LNCaP clone FGC (cell line): ENCODE measurements at regions not wholly inside any gene's neighbourhood (a gene's known extent, or its start where the extent isn't known, plus 50 kb on each side); places are given as distances from the start of the nearest gene placed in this dataset.

Experiments used
- DNase-seq: peaks from one replicate; pipeline ENCODE4 v3.0.0-alpha.2; 2011; ENCODE audit warnings: low read depth
- H3K4me3 ChIP-seq: 2 replicates; pipeline ENCODE4 v1.5.1; 2011; ENCODE audit warnings: mild to moderate bottlenecking, low read depth, low read length, control low read depth
- TF ChIP-seq, protein P1 (sequence below): IDR thresholded peaks from 2 replicates; pipeline ENCODE4 v1.5.1; 2012; ENCODE audit warnings: mild to moderate bottlenecking; ENCODE audit not compliant: control insufficient read depth, insufficient read depth; ENCODE audit errors: extremely low read depth

DNA sequence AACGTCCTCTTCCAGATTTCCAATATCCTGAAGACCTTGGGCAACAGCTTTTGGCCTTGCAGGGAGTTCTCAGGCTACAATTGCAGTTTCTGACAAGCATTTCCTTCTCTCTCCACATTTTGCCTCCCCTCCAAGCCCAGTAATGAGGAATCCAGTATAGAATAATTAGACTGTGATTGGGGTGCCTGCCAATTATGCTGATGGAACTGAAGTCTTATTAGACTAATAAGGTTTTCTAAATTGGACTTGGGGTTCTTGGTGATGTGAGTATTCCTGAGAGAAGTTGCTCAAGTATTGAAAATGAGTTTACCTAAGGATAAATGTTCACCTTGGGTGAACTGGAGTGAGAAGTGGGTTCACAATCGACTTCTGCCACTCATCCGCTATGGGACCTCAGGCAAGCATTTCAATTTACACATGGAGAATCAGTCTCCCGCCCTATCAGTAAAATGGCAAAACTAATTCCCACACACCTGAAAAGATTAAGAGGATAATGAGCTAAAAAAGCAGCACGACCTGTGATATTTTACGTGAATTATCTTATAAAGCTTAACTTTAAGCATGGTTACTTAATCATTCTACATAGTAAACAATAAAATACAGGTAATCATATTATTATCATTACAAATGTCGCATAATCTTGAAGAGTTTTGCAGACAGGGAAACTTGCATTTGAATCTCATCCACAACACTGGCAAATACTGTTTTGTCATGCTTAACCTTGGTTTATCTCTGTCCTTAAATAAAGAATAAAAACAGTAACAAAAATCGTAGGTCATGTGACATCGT is 628.0 kb downstream of the TMEM114 start:
- H3K4me3 ChIP-seq, result no peak overlapping the region
- no peak for DNase-seq
- TF ChIP-seq, protein P1, sequence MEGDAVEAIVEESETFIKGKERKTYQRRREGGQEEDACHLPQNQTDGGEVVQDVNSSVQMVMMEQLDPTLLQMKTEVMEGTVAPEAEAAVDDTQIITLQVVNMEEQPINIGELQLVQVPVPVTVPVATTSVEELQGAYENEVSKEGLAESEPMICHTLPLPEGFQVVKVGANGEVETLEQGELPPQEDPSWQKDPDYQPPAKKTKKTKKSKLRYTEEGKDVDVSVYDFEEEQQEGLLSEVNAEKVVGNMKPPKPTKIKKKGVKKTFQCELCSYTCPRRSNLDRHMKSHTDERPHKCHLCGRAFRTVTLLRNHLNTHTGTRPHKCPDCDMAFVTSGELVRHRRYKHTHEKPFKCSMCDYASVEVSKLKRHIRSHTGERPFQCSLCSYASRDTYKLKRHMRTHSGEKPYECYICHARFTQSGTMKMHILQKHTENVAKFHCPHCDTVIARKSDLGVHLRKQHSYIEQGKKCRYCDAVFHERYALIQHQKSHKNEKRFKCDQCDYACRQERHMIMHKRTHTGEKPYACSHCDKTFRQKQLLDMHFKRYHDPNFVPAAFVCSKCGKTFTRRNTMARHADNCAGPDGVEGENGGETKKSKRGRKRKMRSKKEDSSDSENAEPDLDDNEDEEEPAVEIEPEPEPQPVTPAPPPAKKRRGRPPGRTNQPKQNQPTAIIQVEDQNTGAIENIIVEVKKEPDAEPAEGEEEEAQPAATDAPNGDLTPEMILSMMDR, result no peak

DNA sequence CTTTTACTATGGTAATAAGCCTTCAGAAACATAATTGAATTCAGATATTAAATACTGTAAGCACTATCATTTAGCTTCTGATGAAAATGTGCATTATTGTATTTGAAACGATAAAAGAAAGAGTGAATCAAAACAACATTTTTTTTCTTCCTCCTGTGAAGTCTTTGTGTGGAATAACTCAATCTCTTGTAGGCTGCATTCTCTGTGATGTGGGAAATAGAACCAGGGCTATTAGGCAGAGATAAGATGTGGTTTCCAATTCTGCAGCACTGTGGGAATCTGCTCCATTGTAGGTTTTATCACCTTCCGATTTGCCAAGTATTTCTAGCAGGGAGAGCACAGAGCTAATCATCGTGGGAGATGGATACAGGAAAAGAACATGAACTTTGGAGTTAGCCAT is 624.5 kb downstream of the RBFOX1 start:
- no peak overlapping the region for H3K4me3 ChIP-seq
- TF ChIP-seq, protein P1, result no peak
- no peak for DNase-seq

DNA sequence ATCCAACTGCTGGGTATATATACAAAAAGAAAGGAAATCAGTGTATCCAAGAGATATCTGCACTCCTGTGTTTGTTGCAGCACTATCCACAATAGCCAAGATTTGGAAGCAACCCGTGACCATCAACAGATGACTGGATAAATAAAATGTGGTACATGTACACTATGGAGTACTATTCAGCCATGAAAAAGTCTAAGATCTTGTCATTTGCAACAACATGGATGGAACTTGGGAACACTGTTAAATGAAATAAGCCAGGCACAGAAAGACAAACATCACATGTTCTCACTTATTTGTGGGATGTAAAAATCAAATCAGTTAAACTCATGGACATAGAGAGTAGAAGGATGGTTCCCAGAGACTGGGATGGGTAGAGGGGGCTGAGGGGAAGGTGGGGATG is 620.7 kb downstream of the RBFOX1 start:
- no peak for DNase-seq
- no peak overlapping the region for H3K4me3 ChIP-seq
- TF ChIP-seq, protein P1, result no peak

DNA sequence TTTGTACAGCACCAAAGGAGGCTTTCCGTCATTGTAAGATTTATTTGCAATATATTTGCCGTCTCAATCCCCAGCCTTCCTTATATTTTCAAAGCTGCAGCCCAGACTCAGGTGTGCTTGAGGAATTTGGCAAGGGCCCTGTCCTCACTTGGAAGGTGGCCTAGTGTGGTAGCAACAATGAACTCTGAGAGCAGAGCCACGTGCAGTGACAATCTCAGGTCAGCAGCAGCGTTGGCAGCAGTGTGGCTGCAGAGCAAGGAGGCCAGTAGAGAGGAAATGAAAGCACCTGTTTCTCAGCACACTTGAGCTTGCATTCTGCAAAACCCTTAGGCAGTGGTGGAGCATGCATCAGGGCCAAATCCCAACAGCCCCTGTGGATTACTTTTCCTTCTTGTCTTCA is 613.5 kb downstream of the RBFOX1 start:
- DNase-seq, result no peak
- H3K4me3 ChIP-seq, result no peak overlapping the region
- TF ChIP-seq, protein P1, result no peak

DNA sequence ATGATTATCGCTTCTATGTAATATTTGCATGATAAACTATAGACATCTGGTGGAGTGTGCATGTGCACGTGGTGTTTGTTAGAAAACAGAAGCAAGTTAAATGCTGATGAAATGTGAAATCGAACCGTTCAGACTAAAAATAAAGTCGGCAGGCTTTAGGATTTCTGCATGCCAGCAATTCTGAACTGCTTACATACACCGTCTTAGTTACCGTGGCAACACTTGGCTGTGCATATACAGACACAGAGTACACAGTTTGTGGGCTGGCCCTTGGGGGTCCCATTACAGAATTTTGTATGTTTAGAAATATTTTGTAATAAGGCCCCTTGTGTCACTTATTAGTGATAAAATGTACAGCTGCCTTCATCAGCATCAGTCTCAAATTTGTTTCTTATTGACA is 605.5 kb downstream of the RBFOX1 start:
- H3K4me3 ChIP-seq, result no peak overlapping the region
- TF ChIP-seq, protein P1, result no peak
- no peak for DNase-seq

DNA sequence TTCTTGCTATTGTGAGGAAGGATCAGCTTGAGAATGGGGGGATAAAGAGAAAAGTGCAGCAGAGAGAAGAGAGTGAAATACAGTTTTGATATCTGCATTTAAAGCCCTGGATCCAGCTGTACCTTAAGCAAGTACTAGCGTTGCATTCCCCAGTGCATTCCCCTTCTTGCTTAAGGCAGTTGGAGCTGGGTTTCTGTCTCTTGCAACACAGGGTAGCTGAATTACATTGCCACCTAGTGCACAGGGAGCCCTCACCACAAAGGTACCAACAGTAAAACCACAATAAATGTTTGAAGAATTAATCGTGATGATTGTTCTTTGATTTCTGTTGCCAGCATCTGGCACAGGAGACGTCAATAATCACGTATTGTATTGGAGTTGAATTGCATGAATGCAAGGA is 588.7 kb downstream of the RBFOX1 start:
- no peak for DNase-seq
- TF ChIP-seq, protein P1, result no peak
- no peak overlapping the region for H3K4me3 ChIP-seq

DNA sequence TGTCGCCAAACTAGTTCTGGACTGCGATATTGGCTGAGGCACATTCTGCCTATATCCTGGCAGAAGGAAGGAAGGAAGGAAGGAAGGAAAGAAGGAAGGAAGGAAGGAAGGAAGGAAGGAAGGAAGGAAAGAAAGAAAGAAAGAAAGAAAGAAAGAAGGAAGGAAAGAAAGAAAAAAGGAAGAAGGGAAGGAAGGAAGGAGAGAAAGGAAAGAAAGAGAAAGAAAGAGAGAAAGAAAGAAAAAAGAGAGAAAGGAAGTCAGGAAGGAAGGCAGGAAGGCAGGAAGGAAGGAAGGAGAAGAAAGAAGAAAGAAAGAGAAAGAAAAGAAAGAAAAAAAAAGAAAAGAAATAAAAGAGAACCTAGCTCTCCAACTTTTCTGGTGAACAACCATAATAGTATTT is 587.1 kb downstream of the RBFOX1 start:
- TF ChIP-seq, protein P1, result no peak
- DNase-seq, result no peak
- H3K4me3 ChIP-seq, result no peak overlapping the region
